GM13977 (cell line): ENCODE measurements at regions not wholly inside any gene's neighbourhood (a gene's known extent, or its start where the extent isn't known, plus 50 kb on each side); places are given as distances from the start of the nearest gene placed in this dataset.
"Not testable (repeated sequence)": the region's sequence is repeated elsewhere in the genome, so short reads cannot be mapped to it uniquely, and the experiment has no call there.

Source experiments
- DNase-seq: peaks from one replicate; pipeline ENCODE4 v3.0.0; 2012; ENCODE audit warnings: low spot score
- in situ Hi-C: fragments of 300-500 bp; cut with MboI; formaldehyde crosslinking; loops from one replicate; pipeline ENCODE4 v1.12.0; 2022; ENCODE audit warnings: low sequenced_read_pairs, low pct_unique_long_range_greater_than_20kb, mixed read lengths, inconsistent platforms; ENCODE audit not compliant: unreplicated experiment
- TF ChIP-seq, protein P1 (sequence below): IDR thresholded peaks from 2 replicates; pipeline ENCODE4 v1.5.1; 2012; ENCODE audit warnings: mild to moderate bottlenecking, control low read depth; ENCODE audit not compliant: insufficient read depth; ENCODE audit errors: extremely low read depth, missing control alignments

DNA sequence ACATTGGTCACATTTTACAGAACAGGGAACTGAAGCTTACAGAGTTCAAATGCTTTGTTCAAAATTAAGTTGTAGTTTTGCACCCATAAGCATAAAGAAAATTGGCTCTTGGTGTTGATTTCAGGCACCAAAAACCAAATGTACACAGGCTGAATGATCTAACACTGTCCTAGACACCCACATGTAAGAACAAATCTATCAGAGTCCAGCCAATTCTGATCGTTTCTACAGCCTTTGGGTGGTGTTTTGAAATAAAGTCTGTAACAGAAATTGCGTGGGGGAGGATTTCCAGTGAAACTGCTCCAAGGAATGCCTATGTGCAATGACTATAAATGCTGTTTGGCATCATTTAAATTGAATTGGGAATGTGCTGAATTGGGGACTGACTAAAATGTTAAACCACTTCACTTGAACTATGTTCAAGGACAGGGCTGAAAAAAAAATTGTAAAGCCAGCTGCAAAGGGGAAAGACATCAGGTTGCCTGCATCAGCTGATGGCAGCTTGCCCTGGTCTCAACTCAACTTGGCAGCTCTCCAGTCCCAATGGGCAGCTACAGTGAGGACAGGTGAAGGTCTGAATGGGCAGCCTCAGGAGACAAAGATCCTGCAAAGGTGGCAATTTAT is 92.2 kb upstream of the TRPC7 start:
- in situ Hi-C loops, result no loop called here
- TF ChIP-seq, protein P1, sequence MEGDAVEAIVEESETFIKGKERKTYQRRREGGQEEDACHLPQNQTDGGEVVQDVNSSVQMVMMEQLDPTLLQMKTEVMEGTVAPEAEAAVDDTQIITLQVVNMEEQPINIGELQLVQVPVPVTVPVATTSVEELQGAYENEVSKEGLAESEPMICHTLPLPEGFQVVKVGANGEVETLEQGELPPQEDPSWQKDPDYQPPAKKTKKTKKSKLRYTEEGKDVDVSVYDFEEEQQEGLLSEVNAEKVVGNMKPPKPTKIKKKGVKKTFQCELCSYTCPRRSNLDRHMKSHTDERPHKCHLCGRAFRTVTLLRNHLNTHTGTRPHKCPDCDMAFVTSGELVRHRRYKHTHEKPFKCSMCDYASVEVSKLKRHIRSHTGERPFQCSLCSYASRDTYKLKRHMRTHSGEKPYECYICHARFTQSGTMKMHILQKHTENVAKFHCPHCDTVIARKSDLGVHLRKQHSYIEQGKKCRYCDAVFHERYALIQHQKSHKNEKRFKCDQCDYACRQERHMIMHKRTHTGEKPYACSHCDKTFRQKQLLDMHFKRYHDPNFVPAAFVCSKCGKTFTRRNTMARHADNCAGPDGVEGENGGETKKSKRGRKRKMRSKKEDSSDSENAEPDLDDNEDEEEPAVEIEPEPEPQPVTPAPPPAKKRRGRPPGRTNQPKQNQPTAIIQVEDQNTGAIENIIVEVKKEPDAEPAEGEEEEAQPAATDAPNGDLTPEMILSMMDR, result no peak
- DNase-seq, result no peak

DNA sequence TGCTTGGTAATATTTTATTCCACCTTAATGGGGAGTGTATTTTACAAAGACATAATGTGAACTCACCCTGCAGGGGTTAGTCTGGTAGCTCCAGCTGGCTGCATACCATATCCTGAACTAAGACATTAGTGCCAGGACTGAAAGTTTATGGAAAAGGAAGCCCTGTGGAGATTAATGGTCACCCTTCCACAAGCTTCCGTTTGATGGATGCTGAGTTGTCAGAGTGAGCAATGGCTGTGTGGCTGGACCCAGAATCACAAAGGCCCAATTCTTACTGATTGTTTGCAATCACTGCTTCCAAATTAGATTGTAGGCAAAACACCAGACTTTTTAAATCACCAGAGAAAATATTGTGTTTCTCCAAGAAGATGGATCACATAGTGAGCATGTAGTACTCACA is 90.1 kb upstream of the TRPC7 start:
- in situ Hi-C loops, result no loop called here
- DNase-seq, result no peak
- TF ChIP-seq, protein P1, result no peak

DNA sequence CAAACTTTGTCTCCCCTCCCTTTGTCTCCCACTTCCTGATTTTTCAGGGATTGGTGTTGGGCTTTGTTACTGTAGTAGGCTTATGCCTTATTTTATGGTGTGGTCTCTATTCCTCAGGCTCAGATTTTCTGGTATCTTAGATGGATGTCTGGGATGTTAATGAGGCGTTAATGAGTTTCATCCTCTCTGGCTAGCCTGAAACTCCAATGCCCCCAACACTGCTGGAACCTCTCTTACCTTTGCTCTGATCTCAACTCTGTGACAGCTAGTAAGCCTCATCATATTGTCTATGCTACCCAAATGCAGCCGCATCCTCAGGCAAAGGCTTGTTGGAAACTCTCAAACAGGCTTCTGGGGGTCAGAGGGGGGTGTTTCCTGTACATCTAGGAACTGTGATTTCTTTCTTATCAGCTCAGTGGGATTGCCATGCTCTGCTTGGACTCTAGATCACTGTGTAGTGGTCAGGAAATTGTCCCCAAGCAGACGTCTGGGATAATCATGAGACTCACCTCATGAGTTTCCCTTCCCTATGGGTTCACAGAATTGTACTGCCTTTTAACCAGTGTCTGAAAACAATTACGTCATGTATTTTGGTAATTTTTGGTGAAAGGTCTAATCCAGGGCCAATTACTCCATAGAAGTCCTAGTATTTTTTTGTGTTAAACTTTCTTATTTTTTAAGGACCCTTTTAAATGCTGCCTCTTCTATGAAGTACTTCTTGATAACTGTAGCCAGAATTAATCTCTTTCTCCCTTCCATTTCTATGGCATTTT is 88.8 kb upstream of the TRPC7 start:
- in situ Hi-C loops, result no loop called here
- no peak for DNase-seq
- TF ChIP-seq, protein P1, result no peak

DNA sequence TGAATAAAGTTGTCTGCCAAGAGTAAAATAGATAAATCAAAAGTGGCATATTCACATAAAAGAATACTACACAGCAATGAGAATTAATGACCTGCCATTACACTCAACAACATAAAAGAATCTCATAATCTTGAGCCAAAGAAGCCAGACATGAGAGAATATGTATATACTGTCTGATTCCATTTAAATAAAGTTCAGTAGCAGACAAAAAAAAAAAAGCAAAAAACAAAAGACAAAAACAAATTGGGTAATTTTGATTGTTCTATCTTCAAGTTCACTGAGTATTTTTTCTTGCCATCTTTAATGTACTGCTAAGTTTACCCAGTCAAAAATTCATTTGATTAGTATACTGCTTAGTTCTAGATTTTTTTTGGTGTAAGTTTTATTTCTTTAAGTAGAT is 87.9 kb upstream of the TRPC7 start:
- TF ChIP-seq, protein P1, result no peak
- DNase-seq, result no peak
- in situ Hi-C loops, result no loop called here

DNA sequence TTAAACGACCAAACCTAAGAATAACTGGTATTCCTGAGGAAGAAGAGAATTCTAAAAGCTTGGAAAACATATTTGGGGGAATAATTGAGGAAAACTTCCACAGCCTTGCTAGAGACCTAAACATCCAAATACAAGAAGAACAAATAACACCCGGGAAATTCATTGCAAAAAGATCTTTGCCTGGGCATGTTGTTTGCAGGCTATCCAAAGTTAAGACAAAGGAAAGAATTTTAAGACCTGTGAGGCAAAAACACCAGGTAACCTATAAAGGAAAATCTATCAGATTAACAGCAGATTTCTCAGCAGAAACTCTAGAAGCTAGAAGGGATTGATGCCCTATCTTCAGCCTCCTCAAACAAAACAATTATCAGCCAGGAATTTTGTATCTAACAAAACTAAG is 82.2 kb upstream of the TRPC7 start:
- not testable (repeated sequence) for DNase-seq

DNA sequence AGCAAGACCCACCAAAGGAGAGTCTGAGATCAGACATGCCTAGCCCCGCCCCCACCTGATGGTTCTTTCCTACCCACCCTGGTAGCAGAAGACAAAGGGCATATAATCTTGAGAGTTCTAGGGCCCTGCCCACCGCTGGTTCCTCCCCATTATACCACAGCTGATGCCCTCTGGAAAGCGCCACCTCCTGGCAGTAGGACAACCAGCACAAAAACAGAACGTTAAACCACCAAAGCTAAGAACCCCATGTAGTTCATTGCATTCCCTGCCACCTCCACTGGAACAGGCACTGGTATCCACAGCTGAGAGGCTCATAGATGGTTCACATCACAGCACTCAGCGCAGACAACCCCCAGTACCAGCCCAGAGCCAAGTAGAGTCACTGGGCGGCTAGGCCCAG is 81.2 kb upstream of the TRPC7 start:
- no peak for DNase-seq
- TF ChIP-seq, protein P1, result no peak
- in situ Hi-C loops, result no loop called here

More for the DNA sequence above, 82.2 kb upstream of the TRPC7 start:
- in situ Hi-C loops, result not testable (repeated sequence)

DNA sequence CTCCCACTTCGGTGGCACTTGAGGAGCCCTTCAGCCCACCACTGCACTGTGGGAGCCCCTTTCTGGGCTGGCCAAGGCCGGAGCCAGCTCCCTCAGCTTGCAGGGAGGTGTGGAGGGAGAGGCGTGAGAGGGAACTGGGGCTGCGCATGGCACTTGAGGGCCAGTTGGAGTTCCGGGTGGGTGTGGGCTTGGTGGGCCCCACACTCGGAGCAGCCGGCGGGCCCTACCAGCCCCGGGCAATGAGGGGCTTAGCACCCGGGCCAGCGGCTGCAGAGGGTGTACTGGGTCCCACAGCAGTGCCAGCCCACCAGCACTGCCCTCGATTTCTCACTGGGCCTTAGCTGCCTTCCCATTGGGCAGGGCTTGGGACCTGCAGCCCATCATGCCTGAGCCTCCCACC is 78.8 kb upstream of the TRPC7 start:
- DNase-seq, in situ Hi-C loops: not testable (repeated sequence)

DNA sequence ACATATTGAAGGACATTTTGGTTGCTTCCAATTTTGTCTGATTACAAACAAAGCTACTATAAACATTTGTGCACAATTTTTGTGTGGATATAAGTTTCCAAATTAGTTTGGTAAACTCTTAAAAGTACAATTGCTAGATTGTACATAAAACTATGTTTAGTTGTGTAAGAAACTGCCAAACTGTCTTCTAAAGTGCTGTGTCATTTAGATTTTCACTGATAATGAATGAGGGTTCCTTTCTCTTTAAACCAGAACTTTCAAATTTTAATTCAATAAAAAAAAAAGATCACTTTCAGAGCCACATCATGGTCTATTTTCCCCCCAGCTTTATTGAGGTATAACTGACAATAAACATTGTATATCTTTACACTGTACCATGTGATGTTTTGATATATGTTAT is 74.0 kb upstream of the TRPC7 start:
- in situ Hi-C loops, result no loop called here
- DNase-seq, result no peak
- TF ChIP-seq, protein P1, result no peak
